ENCODE measurements at regions not wholly inside any gene's neighbourhood (a gene's known extent, or its start where the extent isn't known, plus 50 kb on each side); places are given as distances from the start of the nearest gene placed in this dataset.

- DNase-seq, result no peak
Measured at GRCh38 chr14:62599616-62600385, 445.5 kb downstream of the KCNH5 start.

GRCh38 chr14:62602712-62603111 is 442.5 kb downstream of the KCNH5 start:
- no peak for DNase-seq

GRCh38 chr14:62604524-62604923 is 440.7 kb downstream of the KCNH5 start:
- DNase-seq, result no peak

GRCh38 chr14:62614122-62614521 is 431.1 kb downstream of the KCNH5 start:
- no peak for DNase-seq

GRCh38 chr14:62616668-62617067 is 428.6 kb downstream of the KCNH5 start:
- no peak for DNase-seq

- no peak for DNase-seq
Measured at GRCh38 chr14:62626416-62626815, 418.8 kb downstream of the KCNH5 start.

- DNase-seq, result no peak
Measured at GRCh38 chr14:62629176-62629725, 416.0 kb downstream of the KCNH5 start.

GRCh38 chr14:62631176-62631575 is 414.1 kb downstream of the KCNH5 start:
- no peak for DNase-seq

GRCh38 chr14:62632771-62633170 is 412.5 kb downstream of the KCNH5 start:
- DNase-seq, result no peak

- DNase-seq, result peak; percentile 49
Measured at GRCh38 chr14:62645649-62646048, 399.6 kb downstream of the KCNH5 start.
